Fibroblast of lung (primary cell): ENCODE measurements at regions not wholly inside any gene's neighbourhood (a gene's known extent, or its start where the extent isn't known, plus 50 kb on each side); places are given as distances from the start of the nearest gene placed in this dataset.
A peak's percentile ranks its signal among the peaks of the same experiment; 100 is the strongest.

Experiments used
- DNase-seq, 2 donors: peaks; one replicate each; pipeline versions ENCODE4 v3.0.0 to v3.0.0-alpha.2; 2010; ENCODE audit warnings: low read depth in 2 of 2
- H2AFZ ChIP-seq: 2 replicates; pipeline ENCODE4 v1.5.1; 2012; ENCODE audit warnings: low read length, control low read depth, inconsistent platforms
- H3K27ac ChIP-seq: 2 replicates; pipeline ENCODE4 v1.5.1; 2011; ENCODE audit warnings: low read length, control low read depth; ENCODE audit not compliant: insufficient read depth
- H3K27me3 ChIP-seq: 2 replicates; pipeline ENCODE4 v1.5.1; 2011; ENCODE audit warnings: mild to moderate bottlenecking, low read length; ENCODE audit not compliant: control insufficient read depth, insufficient read depth
- H3K36me3 ChIP-seq: 2 replicates; pipeline ENCODE4 v1.5.1; 2011; ENCODE audit warnings: low read length; ENCODE audit not compliant: control insufficient read depth, insufficient read depth
- H3K4me1 ChIP-seq: 2 replicates; pipeline ENCODE4 v1.5.1; 2011; ENCODE audit warnings: low read length; ENCODE audit not compliant: control insufficient read depth, insufficient read depth; ENCODE audit errors: extremely low read depth
- H3K4me2 ChIP-seq: 2 replicates; pipeline ENCODE4 v1.5.1; 2011; ENCODE audit warnings: low read length, control low read depth; ENCODE audit not compliant: insufficient read depth; ENCODE audit errors: extremely low read depth
- H3K4me3 ChIP-seq, 4 experiments: fragments of 200-600 bp in 1 of 4; sonication (generic) in 1 of 4; replicated peaks in 1 of 4; 2 replicates each; pipeline ENCODE4 v1.5.1; 2011 to 2016; ENCODE audit warnings: low read length in 4 of 4, low read depth in 3 of 4, mild to moderate bottlenecking in 3 of 4, control low read depth in 2 of 4, inconsistent platforms in 1 of 4, mixed read lengths in 1 of 4; ENCODE audit not compliant: insufficient read depth in 1 of 4; ENCODE audit errors: control extremely low read depth in 1 of 4
- H3K79me2 ChIP-seq: 2 replicates; pipeline ENCODE4 v1.5.1; 2012; ENCODE audit warnings: mild to moderate bottlenecking, low read length, inconsistent platforms; ENCODE audit not compliant: control insufficient read depth, insufficient read depth
- H3K9ac ChIP-seq: 2 replicates; pipeline ENCODE4 v1.5.1; 2011; ENCODE audit warnings: mild to moderate bottlenecking, low read length, control low read depth; ENCODE audit not compliant: insufficient read depth
- H3K9me3 ChIP-seq: 2 replicates; pipeline ENCODE4 v1.5.1; 2012; ENCODE audit warnings: low read depth, low read length; ENCODE audit not compliant: control insufficient read depth, insufficient read depth
- H4K20me1 ChIP-seq: 2 replicates; pipeline ENCODE4 v1.5.1; 2011; ENCODE audit warnings: low read length; ENCODE audit not compliant: control insufficient read depth, insufficient read depth; ENCODE audit errors: extremely low read depth
- EZH2 ChIP-seq: IDR thresholded peaks from 2 replicates; pipeline ENCODE4 v1.5.1; 2012; ENCODE audit warnings: low read length, control low read depth, mild to moderate bottlenecking; ENCODE audit errors: missing control alignments
- TF ChIP-seq, protein P1 (sequence below), 2 donors: IDR thresholded peaks in 1 of 2; conservative IDR thresholded peaks in 1 of 2; 1 replicate in 1 of 2; 2 replicates in 1 of 2; pipeline ENCODE4 v1.5.1; 2011 to 2012; ENCODE audit warnings: low read length in 2 of 2, control low read depth in 1 of 2, inconsistent platforms in 1 of 2, low read depth in 1 of 2, mild to moderate bottlenecking in 1 of 2

DNA sequence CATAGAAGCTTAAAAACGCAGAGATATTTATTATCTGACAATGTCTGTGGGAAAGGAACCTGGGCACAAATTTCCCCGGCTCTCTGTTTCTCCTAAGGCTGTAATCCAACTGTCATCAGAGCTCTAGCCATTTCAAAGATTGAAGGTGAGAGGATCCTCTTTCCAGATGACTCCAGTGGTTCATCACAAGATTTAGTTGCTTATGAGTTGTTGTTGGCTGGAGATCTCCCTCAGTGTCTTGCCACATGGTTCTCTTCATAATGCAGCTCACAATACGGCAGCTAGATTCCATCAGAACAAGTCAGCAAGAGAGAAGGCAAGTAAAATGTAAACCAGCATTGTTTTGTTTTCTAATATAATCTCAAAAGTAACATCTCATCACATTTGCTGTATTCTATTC is 369.4 kb downstream of the GASK1B start:
- no peak overlapping the region for H3K4me3 ChIP-seq
- no peaks in the 10 kb centered on the region for H3K9me3 ChIP-seq
- no peak overlapping the region for H3K4me2 ChIP-seq
- H3K4me1 ChIP-seq = no peaks in the 10 kb centered on the region
- no peak for DNase-seq
- H3K27ac ChIP-seq = no peak overlapping the region
- no peaks in the 10 kb centered on the region for H3K36me3 ChIP-seq
- no peak for TF ChIP-seq EZH2
- no peaks in the 10 kb centered on the region for H3K79me2 ChIP-seq
- H2AFZ ChIP-seq = no peak overlapping the region
- no peaks in the 10 kb centered on the region for H4K20me1 ChIP-seq
- H3K9ac ChIP-seq = no peak overlapping the region
- no peaks in the 10 kb centered on the region for H3K27me3 ChIP-seq

DNA sequence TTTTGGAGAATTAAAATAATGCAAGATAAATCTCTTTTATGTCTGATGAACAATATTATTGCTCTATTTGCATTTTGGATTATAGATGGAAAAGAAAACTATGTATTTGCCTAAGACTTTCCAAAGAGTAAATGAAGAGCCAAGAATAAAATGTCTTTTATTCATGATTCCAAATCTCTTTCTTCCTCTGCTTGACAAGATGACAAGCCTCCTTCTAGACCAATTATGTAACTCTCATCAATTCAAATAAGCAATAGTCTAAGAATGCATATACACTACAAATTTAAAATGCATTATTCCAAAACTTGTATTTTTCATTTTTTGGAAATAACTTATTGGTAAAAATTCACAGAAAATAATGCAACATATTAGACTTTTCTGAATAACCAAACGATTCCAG is 377.3 kb downstream of the GASK1B start:
- H4K20me1 ChIP-seq = no peaks in the 10 kb centered on the region
- TF ChIP-seq, protein P1, sequence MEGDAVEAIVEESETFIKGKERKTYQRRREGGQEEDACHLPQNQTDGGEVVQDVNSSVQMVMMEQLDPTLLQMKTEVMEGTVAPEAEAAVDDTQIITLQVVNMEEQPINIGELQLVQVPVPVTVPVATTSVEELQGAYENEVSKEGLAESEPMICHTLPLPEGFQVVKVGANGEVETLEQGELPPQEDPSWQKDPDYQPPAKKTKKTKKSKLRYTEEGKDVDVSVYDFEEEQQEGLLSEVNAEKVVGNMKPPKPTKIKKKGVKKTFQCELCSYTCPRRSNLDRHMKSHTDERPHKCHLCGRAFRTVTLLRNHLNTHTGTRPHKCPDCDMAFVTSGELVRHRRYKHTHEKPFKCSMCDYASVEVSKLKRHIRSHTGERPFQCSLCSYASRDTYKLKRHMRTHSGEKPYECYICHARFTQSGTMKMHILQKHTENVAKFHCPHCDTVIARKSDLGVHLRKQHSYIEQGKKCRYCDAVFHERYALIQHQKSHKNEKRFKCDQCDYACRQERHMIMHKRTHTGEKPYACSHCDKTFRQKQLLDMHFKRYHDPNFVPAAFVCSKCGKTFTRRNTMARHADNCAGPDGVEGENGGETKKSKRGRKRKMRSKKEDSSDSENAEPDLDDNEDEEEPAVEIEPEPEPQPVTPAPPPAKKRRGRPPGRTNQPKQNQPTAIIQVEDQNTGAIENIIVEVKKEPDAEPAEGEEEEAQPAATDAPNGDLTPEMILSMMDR (conservative IDR thresholded peaks at IDR 0.05 in 1 of 2, IDR thresholded peaks at IDR 0.05 in 1 of 2; ENCODE audit: low read depth in 1 of 2, low read length in 2 of 2) = no peak
- no peak for TF ChIP-seq EZH2

DNA sequence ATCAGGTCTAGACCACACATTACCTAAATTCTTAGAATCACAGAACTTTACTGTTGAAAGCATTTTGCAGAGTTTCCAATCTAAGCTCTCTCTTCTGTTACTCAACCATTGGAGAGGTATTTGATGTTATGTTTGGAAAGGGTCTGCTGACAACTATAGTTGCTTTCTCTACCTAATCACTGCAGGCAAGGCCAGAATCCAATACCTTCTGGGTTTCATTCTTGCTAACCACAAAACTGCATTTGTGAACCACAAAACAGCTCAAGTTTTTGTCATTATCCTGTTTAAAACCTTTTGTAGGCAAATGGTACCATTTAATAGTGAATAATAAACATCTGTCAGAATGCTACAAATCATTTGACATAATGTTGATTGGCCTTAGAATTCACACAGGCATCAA is 380.1 kb downstream of the GASK1B start:
- no peak overlapping the region for H3K4me2 ChIP-seq
- H3K4me1 ChIP-seq = no peaks in the 10 kb centered on the region
- no peaks in the 10 kb centered on the region for H3K9me3 ChIP-seq
- no peaks in the 10 kb centered on the region for H3K36me3 ChIP-seq
- H3K4me3 ChIP-seq = no peak overlapping the region
- TF ChIP-seq, protein P1 (conservative IDR thresholded peaks at IDR 0.05 in 1 of 2, IDR thresholded peaks at IDR 0.05 in 1 of 2; ENCODE audit: low read depth in 1 of 2, low read length in 2 of 2) = no peak
- TF ChIP-seq EZH2 = no peak
- H2AFZ ChIP-seq = no peak overlapping the region
- no peak overlapping the region for H3K27ac ChIP-seq
- H3K27me3 ChIP-seq = no peaks in the 10 kb centered on the region
- H3K9ac ChIP-seq = no peak overlapping the region
- peak in 1 of 2 donors; percentile 82 for DNase-seq
- no peaks in the 10 kb centered on the region for H4K20me1 ChIP-seq
- no peaks in the 10 kb centered on the region for H3K79me2 ChIP-seq

More for the DNA sequence above, 377.3 kb downstream of the GASK1B start:
- no peak overlapping the region for H3K4me3 ChIP-seq
- H3K4me2 ChIP-seq = no peak overlapping the region
- no peak overlapping the region for H2AFZ ChIP-seq
- no peak overlapping the region for H3K9ac ChIP-seq
- H3K9me3 ChIP-seq = no peaks in the 10 kb centered on the region
- H3K79me2 ChIP-seq = no peaks in the 10 kb centered on the region
- H3K36me3 ChIP-seq = no peaks in the 10 kb centered on the region
- DNase-seq = no peak
- no peak overlapping the region for H3K27ac ChIP-seq
- no peaks in the 10 kb centered on the region for H3K4me1 ChIP-seq
- H3K27me3 ChIP-seq = no peaks in the 10 kb centered on the region
